Spinal cord (tissue), 10 donors: ENCODE measurements at regions not wholly inside any gene's neighbourhood (a gene's known extent, or its start where the extent isn't known, plus 50 kb on each side); places are given as distances from the start of the nearest gene placed in this dataset. TPM values are rescaled to one million over a fixed set of nuclear protein-coding genes. Genes with fewer than 3 reads are reported as not detected.

Experiments used
- DNase-seq, 6 donors: peaks; one replicate each; pipeline versions ENCODE4 v3.0.0 to v3.0.0-alpha.2; 2013 to 2015; ENCODE audit warnings: low spot score in 6 of 6, low read depth in 4 of 6
- H3K27ac ChIP-seq: one replicate; pipeline ENCODE4 v1.5.1; 2013; ENCODE audit warnings: low read depth, low read length, control low read depth
- H3K27me3 ChIP-seq: one replicate; pipeline ENCODE4 v1.6.1; 2013; ENCODE audit warnings: low read length; ENCODE audit not compliant: control insufficient read depth, insufficient read depth
- H3K36me3 ChIP-seq: one replicate; pipeline ENCODE4 v1.6.1; 2013; ENCODE audit warnings: low read length; ENCODE audit not compliant: control insufficient read depth, insufficient read depth
- H3K4me1 ChIP-seq: one replicate; pipeline ENCODE4 v1.6.1; 2013; ENCODE audit warnings: low read length; ENCODE audit not compliant: control insufficient read depth, insufficient read depth
- H3K4me3 ChIP-seq: one replicate; pipeline ENCODE4 v1.5.1; 2013; ENCODE audit warnings: low read depth, low read length, control low read depth
- H3K9me3 ChIP-seq: one replicate; pipeline ENCODE4 v1.6.1; 2013; ENCODE audit warnings: low read length; ENCODE audit not compliant: control insufficient read depth, insufficient read depth
- WGBS: methylation state at CpG from one replicate; pipeline ENCODE4 v1.1.5; 2013; ENCODE audit warnings: missing lambda C conversion rate; ENCODE audit not compliant: insufficient coverage; 5-methylcytosine and 5-hydroxymethylcytosine counted together
- small RNA-seq: library from RNA; depleted of rRNA; stranded (forward); fragments of <200 nt; gene quantifications from one replicate; pipeline ENCODE3, GENCODE V24; 2014; ENCODE audit warnings: low replicate concordance
- donor health status: healthy.

- WGBS: 100% methylated on average over 1 of the region's 8 CpGs
- no peak for DNase-seq
These were observed 50.7 kb upstream of the OR4E1 start for GRCh38 chr14:21724090-21724973.

GRCh38 chr14:21723431-21724045 is 49.9 kb upstream of the OR4E1 start:
- Histone ChIP-seq H3K27ac (no peak overlapping the region), H3K27me3 (no peaks in the 10 kb centered on the region), H3K36me3 (no peaks in the 10 kb centered on the region), H3K9me3 (no peaks in the 10 kb centered on the region), H3K4me3 (no peak overlapping the region), H3K4me1 (no peaks in the 10 kb centered on the region)
- DNase-seq: peak in 2 of 6 donors; percentile 3 to 8
- 48% methylated on average over 13 of the region's 14 CpGs for WGBS

More at GRCh38 chr14:21724090-21724973, 50.7 kb upstream of the OR4E1 start:
- no peaks in the 10 kb centered on the region for H3K27me3 ChIP-seq
- no peaks in the 10 kb centered on the region for H3K36me3 ChIP-seq
- no peaks in the 10 kb centered on the region for H3K9me3 ChIP-seq
- H3K27ac ChIP-seq: no peak overlapping the region
- no peak overlapping the region for H3K4me3 ChIP-seq
- no peaks in the 10 kb centered on the region for H3K4me1 ChIP-seq

Small RNA genes lying in the stretch of these regions (small RNA-seq; reads per million reads assigned to genes)
- not detected for gene AC245505.1
- not detected for gene TRAJ30
- gene TRAJ31: not detected
- not detected for gene TRAJ32
- gene TRAJ33: not detected
- not detected for gene TRAJ34
- not detected for gene TRAJ35
- gene TRAJ36: not detected
- gene TRAJ37: not detected
- not detected for gene TRAJ38
- not detected for gene TRAJ39
- gene TRAJ40: not detected
- gene TRAJ41: not detected
- gene TRAJ42: not detected
- gene TRAJ43: not detected
- not detected for gene TRAJ44
- gene TRAJ45: not detected
- not detected for gene TRAJ46
- gene TRAJ47: not detected
- gene TRAJ48: not detected
- not detected for gene TRAJ49
- gene TRAJ50: not detected
- gene TRAJ51: not detected
- gene TRAJ52: not detected
- gene TRAJ53: not detected
- gene TRAJ54: not detected
- gene TRAJ55: not detected
- gene TRAJ56: not detected
- gene TRAJ57: not detected
- gene TRAJ58: not detected
- not detected for gene TRAJ59
- gene TRAJ60: not detected
- gene TRAJ61: not detected
- gene TRAV15: not detected
- gene TRDD1: not detected
- gene TRDD2: not detected
- not detected for gene TRDD3
- not detected for gene TRDJ1
- not detected for gene TRDJ2
- not detected for gene TRDJ3
- not detected for gene TRDJ4
- gene TRDV1: not detected
